Activated T-helper 17 cell treated with anti-CD3 and anti-CD28 coated beads, Interleukin-2, amount 50 U/mL, for 72 hours (primary cell): ENCODE measurements at regions not wholly inside any gene's neighbourhood (a gene's known extent, or its start where the extent isn't known, plus 50 kb on each side); places are given as distances from the start of the nearest gene placed in this dataset.

Experiments
- ATAC-seq: fragments of 150-1000 bp; cut with Tn5 transposase; replicated peaks from 2 replicates; pipeline ENCODE4 v1.10.0; 2021; ENCODE audit warnings: mild to moderate bottlenecking, moderate library complexity
- H3K27ac Mint-ChIP-seq: one replicate; pipeline ENCODE4 v1.8.0; 2022; ENCODE audit warnings: mixed read lengths
- H3K27me3 Mint-ChIP-seq: one replicate; pipeline ENCODE4 v1.8.0; 2022; ENCODE audit warnings: mixed read lengths
- H3K36me3 Mint-ChIP-seq: one replicate; pipeline ENCODE4 v1.8.0; 2022; ENCODE audit warnings: low read depth, mild to moderate bottlenecking, mixed read lengths
- H3K4me1 Mint-ChIP-seq: one replicate; pipeline ENCODE4 v1.8.0; 2022; ENCODE audit warnings: mixed read lengths
- H3K4me3 Mint-ChIP-seq: one replicate; pipeline ENCODE4 v1.8.0; 2022; ENCODE audit warnings: mild to moderate bottlenecking, mixed read lengths
- H3K9me3 Mint-ChIP-seq: one replicate; pipeline ENCODE4 v1.8.0; 2022; ENCODE audit warnings: mixed read lengths

DNA sequence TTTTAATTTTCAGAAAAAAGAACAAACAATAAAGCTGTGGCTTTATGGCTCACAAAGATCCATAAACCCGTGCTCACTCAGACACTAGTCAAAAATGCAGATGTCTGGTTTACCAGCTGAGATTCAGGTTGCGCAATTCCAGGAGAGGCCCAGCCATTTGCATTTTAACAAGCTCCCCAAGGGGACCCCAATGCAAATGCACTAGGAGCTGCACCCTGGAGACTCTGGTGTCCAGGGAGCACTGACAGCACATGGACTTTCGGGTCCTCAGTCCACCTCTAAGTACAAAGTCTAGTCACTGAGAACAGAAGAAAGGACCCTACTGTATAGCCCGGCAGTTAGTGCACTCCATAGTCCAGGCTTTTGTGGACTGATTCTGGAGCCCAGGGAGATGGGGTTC lies 326.3 kb downstream of the MAF start:
- no peak overlapping the region for H3K4me3 Mint-ChIP-seq
- H3K36me3 Mint-ChIP-seq, result peaks cover 12% of the 10 kb centered on the region
- H3K27me3 Mint-ChIP-seq, result no peaks in the 10 kb centered on the region
- ATAC-seq, result no peak
- no peaks in the 10 kb centered on the region for H3K9me3 Mint-ChIP-seq
- no peak overlapping the region for H3K27ac Mint-ChIP-seq
- H3K4me1 Mint-ChIP-seq, result peaks cover 64% of the 10 kb centered on the region

DNA sequence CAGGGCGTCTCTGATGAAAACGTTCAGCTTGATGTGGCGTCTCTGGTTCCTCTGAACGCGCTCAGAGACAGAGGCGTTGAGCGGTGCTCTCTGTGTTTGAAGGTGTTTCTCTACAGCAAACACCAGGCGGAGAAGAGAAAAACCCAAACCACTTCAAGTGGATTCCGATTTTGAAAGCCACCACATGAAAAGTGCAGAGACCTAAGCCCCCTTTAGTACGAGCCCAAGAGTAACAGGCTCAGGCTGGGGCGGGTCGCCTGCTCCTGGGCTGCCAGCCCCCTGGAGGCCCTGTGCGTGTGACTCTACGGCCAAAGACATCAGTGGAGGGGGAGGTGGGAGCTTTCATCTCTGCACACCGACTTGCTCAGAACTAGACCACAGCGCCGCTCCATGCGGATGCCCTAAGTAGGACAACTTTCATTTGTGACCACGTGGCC lies 328.4 kb downstream of the MAF start:
- peaks cover 67% of the 10 kb centered on the region for H3K4me1 Mint-ChIP-seq
- peaks cover 12% of the 10 kb centered on the region for H3K36me3 Mint-ChIP-seq
- peak overlapping the region; percentile 83 for H3K4me3 Mint-ChIP-seq
- H3K27ac Mint-ChIP-seq, result peak overlapping the region; percentile 94
- H3K9me3 Mint-ChIP-seq, result peaks cover 3% of the 10 kb centered on the region
- H3K27me3 Mint-ChIP-seq, result no peaks in the 10 kb centered on the region
- peak; percentile 58 for ATAC-seq

DNA sequence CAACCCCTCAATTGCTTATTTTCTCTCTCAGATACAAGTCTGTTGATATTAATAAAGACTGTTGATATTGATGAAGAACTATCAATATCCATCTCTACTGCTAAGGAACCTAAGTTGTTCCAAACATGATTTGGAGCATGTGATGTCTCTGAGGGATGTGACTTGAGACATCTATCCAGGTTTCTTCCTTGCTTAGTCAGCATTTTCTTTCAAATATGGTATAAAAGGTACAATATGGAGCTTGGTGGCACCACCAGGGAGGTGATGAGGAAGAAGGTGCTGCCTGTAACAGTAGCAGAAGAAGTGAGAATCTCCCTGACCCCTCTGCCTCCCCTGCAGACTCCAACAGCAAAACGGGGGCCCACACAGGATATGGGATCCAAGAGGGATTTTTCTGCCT lies 329.0 kb downstream of the MAF start:
- Mint-ChIP-seq H3K27ac (peak overlapping the region; percentile 94), H3K4me1 (peaks cover 69% of the 10 kb centered on the region), H3K27me3 (no peaks in the 10 kb centered on the region), H3K4me3 (peak overlapping the region; percentile 83), H3K9me3 (peaks cover 7% of the 10 kb centered on the region), H3K36me3 (peaks cover 12% of the 10 kb centered on the region)
- no peak for ATAC-seq

GRCh38 chr16:79270011-79270410 lies 330.5 kb downstream of the MAF start:
- H3K4me1 Mint-ChIP-seq, result peaks cover 80% of the 10 kb centered on the region

GRCh38 chr16:79269211-79269863 lies 331.2 kb downstream of the MAF start:
- peaks cover 87% of the 10 kb centered on the region for H3K4me1 Mint-ChIP-seq
- H3K4me3 Mint-ChIP-seq, result peak overlapping the region; percentile 83
- H3K36me3 Mint-ChIP-seq, result peaks cover 12% of the 10 kb centered on the region
- H3K9me3 Mint-ChIP-seq, result peaks cover 9% of the 10 kb centered on the region
- peak; percentile 69 for ATAC-seq
- H3K27me3 Mint-ChIP-seq, result no peaks in the 10 kb centered on the region
- peak overlapping the region; percentile 94 for H3K27ac Mint-ChIP-seq

More at GRCh38 chr16:79270011-79270410, 330.5 kb downstream of the MAF start:
- H3K36me3 Mint-ChIP-seq, result peaks cover 12% of the 10 kb centered on the region
- no peak for ATAC-seq
- peak overlapping the region; percentile 94 for H3K27ac Mint-ChIP-seq
- H3K27me3 Mint-ChIP-seq, result no peaks in the 10 kb centered on the region
- H3K9me3 Mint-ChIP-seq, result peaks cover 9% of the 10 kb centered on the region
- H3K4me3 Mint-ChIP-seq, result peak overlapping the region; percentile 83

- Mint-ChIP-seq H3K36me3 (peaks cover 12% of the 10 kb centered on the region), H3K4me1 (peaks cover 88% of the 10 kb centered on the region), H3K27me3 (no peaks in the 10 kb centered on the region), H3K27ac (peak overlapping the region; percentile 94), H3K9me3 (peaks cover 9% of the 10 kb centered on the region), H3K4me3 (peak overlapping the region; percentile 83)
- peak; percentile 54 for ATAC-seq
These were observed 332.8 kb downstream of the MAF start for GRCh38 chr16:79267781-79268180.

DNA sequence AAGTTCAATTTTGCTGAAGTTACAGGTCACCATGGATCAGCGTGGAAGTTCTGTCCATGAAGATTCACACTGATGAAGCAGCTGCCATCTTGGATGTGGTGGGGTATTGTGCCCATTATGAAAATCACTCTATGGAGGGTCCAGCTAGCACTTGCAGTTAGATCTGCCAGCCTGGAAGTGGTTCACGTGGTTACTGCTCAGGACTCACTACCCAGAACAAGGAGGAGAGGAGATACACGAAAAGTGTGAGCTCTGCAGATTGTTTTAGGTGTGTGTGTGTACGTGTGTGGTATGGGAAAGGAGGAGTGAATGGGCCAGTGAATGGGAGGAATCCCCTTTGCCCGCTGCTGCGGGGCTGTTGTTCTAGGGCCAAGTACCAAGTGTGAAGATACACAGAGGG lies 333.4 kb downstream of the MAF start:
- no peaks in the 10 kb centered on the region for H3K27me3 Mint-ChIP-seq
- H3K4me3 Mint-ChIP-seq, result peak overlapping the region; percentile 83
- ATAC-seq, result no peak
- H3K36me3 Mint-ChIP-seq, result peaks cover 6% of the 10 kb centered on the region
- peaks cover 83% of the 10 kb centered on the region for H3K4me1 Mint-ChIP-seq
- H3K9me3 Mint-ChIP-seq, result peaks cover 9% of the 10 kb centered on the region
- H3K27ac Mint-ChIP-seq, result peak overlapping the region; percentile 94

DNA sequence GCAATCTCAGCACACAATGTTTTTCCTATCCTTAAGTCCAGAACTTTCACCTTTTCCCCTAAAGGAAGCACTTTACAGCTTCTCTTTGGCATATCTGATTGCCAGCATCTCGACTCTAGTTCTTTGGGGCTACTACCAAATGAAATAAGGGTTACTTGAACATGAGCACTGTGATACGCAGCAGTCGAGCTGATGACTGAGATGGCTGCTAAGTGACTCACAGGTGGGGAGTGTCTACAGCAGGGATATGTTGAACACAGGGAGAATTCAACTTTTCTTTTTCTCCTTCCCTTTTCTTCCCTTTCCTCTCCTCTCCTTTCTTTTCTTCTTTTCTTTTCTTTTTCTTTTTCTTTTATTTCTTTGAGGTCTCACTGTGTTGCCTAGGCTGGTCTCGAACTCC lies 334.8 kb downstream of the MAF start:
- Mint-ChIP-seq H3K27ac (peak overlapping the region; percentile 94), H3K4me1 (peaks cover 74% of the 10 kb centered on the region), H3K4me3 (peak overlapping the region; percentile 83), H3K9me3 (peaks cover 9% of the 10 kb centered on the region), H3K27me3 (no peaks in the 10 kb centered on the region), H3K36me3 (no peaks in the 10 kb centered on the region)
- ATAC-seq, result no peak

- Mint-ChIP-seq H3K9me3 (peaks cover 9% of the 10 kb centered on the region), H3K27me3 (no peaks in the 10 kb centered on the region), H3K4me1 (peaks cover 71% of the 10 kb centered on the region), H3K4me3 (peak overlapping the region; percentile 83), H3K27ac (peak overlapping the region; percentile 94), H3K36me3 (no peaks in the 10 kb centered on the region)
- no peak for ATAC-seq
These were observed 335.3 kb downstream of the MAF start for GRCh38 chr16:79265196-79265595.

DNA sequence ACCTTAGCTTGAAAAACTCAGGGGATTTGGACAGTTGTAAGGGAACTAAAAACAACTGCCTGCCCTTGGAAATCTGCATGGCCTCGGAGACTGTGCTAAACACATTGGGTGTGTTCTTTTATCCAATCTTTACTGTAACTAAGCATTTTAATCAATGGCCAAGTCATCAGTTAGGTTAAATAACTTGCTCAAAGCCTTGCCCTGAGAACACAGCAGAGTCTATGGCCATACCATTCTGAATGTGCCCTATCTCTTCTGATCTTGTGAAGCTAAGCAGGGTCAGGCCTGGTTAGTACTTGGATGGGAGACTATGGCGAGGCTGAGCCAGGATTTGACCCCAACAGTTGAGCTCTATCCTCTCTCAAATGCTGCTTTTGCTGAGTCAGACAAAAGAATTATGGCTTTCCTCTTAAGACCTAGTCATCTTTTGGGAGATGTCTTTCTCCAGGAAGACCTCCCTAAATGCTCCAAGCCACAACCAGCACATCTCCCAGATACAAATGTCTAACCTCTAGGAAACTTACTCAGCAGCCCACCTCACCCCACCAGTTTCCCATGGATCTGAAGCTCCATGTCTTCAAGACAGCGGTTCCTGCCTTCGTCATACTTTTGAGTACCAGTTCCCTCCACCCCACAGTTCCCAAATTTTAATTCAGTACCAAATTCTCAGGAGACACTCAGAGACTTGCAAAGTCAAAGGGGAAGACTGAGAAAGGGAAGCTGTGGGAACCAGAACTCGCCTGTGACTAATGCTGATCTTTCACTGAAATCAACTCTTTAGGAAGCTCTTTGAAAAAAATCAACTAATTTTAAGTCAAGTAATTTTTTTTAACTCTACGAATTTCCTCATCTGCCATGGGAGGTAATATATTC lies 336.1 kb downstream of the MAF start:
- no peak for ATAC-seq
- no peaks in the 10 kb centered on the region for H3K36me3 Mint-ChIP-seq
- peaks cover 65% of the 10 kb centered on the region for H3K4me1 Mint-ChIP-seq
- peak overlapping the region; percentile 94 for H3K27ac Mint-ChIP-seq
- H3K9me3 Mint-ChIP-seq, result peaks cover 9% of the 10 kb centered on the region
- no peaks in the 10 kb centered on the region for H3K27me3 Mint-ChIP-seq
- H3K4me3 Mint-ChIP-seq, result peak overlapping the region; percentile 83

GRCh38 chr16:79263425-79263824 lies 337.1 kb downstream of the MAF start:
- Mint-ChIP-seq H3K9me3 (peaks cover 9% of the 10 kb centered on the region), H3K36me3 (no peaks in the 10 kb centered on the region), H3K27ac (peak overlapping the region; percentile 94), H3K4me1 (peaks cover 54% of the 10 kb centered on the region), H3K27me3 (no peaks in the 10 kb centered on the region), H3K4me3 (peak overlapping the region; percentile 3)
- ATAC-seq, result no peak
